Endothelial cell (in vitro differentiated cells): ENCODE measurements at regions not wholly inside any gene's neighbourhood (a gene's known extent, or its start where the extent isn't known, plus 50 kb on each side); places are given as distances from the start of the nearest gene placed in this dataset. TPM values are rescaled to one million over a fixed set of nuclear protein-coding genes. Genes with fewer than 3 reads are reported as not detected.

Source experiments
- DNase-seq: peaks from one replicate; pipeline ENCODE4 v3.0.0; 2021; ENCODE audit warnings: low spot score
- H3K27ac Mint-ChIP-seq: one replicate; pipeline ENCODE4 v1.8.0; 2021; ENCODE audit warnings: mixed read lengths, inconsistent platforms; ENCODE audit not compliant: unreplicated experiment
- H3K27me3 Mint-ChIP-seq: one replicate; pipeline ENCODE4 v1.8.0; 2021; ENCODE audit warnings: mild to moderate bottlenecking, moderate library complexity, mixed read lengths, inconsistent platforms; ENCODE audit not compliant: unreplicated experiment
- H3K36me3 Mint-ChIP-seq: one replicate; pipeline ENCODE4 v1.8.0; 2021; ENCODE audit warnings: mild to moderate bottlenecking, low read depth, mixed read lengths, inconsistent platforms; ENCODE audit not compliant: unreplicated experiment
- H3K4me1 Mint-ChIP-seq: one replicate; pipeline ENCODE4 v1.8.0; 2021; ENCODE audit warnings: mild to moderate bottlenecking, mixed read lengths, inconsistent platforms; ENCODE audit not compliant: unreplicated experiment
- H3K4me3 Mint-ChIP-seq: one replicate; pipeline ENCODE4 v1.8.0; 2021; ENCODE audit warnings: mild to moderate bottlenecking, mixed read lengths, inconsistent platforms; ENCODE audit not compliant: unreplicated experiment
- H3K9me3 Mint-ChIP-seq: one replicate; pipeline ENCODE4 v1.8.0; 2021; ENCODE audit warnings: mixed read lengths, inconsistent platforms; ENCODE audit not compliant: unreplicated experiment
- microRNA-seq: library from miRNA; unstranded; fragments of <30 nt; microRNA quantifications from one replicate; pipeline ENCODE4, GENCODE V29; 2020; ENCODE audit not compliant: unreplicated experiment
- TF ChIP-seq, protein P1 (sequence below): fragments of 200-600 bp; sonication (generic); IDR thresholded peaks from one replicate; pipeline ENCODE4 v1.5.0; 2021; ENCODE audit warnings: antibody characterized with exemption; ENCODE audit not compliant: unreplicated experiment

DNA sequence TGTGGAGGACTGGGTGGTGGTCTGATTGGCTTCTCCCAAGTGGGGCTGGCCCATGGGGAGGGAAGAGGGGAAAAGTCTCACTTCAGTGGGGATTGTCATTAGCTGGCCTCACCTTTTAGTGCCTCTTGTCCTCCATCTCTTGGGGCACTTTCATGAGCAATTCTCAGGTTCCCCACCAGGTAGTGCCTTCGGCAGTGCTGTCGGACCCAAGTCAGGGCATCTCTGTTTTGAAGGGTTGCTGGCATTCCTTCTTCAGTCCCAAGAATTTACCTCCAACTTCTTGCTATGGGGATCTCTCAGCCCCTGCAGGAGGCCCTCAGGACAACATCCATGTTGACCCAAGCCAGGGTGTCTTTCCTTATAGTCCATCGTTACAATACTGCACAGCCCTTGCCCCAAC is 54.7 kb upstream of the F3 start:
- Mint-ChIP-seq H3K4me1 (peaks cover 4% of the 10 kb centered on the region), H3K36me3 (no peaks in the 10 kb centered on the region), H3K27me3 (no peaks in the 10 kb centered on the region), H3K4me3 (no peak overlapping the region), H3K9me3 (no peaks in the 10 kb centered on the region), H3K27ac (no peak overlapping the region)
- no peak for DNase-seq
- TF ChIP-seq, protein P1, sequence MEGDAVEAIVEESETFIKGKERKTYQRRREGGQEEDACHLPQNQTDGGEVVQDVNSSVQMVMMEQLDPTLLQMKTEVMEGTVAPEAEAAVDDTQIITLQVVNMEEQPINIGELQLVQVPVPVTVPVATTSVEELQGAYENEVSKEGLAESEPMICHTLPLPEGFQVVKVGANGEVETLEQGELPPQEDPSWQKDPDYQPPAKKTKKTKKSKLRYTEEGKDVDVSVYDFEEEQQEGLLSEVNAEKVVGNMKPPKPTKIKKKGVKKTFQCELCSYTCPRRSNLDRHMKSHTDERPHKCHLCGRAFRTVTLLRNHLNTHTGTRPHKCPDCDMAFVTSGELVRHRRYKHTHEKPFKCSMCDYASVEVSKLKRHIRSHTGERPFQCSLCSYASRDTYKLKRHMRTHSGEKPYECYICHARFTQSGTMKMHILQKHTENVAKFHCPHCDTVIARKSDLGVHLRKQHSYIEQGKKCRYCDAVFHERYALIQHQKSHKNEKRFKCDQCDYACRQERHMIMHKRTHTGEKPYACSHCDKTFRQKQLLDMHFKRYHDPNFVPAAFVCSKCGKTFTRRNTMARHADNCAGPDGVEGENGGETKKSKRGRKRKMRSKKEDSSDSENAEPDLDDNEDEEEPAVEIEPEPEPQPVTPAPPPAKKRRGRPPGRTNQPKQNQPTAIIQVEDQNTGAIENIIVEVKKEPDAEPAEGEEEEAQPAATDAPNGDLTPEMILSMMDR: no peak

DNA sequence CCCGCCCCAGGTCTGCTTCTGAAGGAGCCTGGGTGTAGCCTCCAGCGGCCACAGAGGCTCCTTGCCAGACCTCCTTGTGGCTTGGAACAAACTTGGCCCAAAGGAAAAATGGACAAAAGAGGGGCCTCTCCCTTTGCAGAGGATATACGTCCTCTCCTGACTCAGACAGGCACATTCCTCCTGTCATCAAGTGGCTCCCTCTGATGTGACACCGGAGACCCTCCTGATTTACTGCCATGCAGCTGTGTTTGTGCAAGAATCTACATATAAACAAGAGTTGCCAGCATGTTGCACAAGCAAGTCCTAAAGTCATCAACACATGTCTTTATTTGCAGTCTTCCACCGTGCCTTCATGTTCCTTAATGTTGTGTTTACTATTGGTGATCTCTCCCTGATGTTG is 54.1 kb upstream of the F3 start:
- Mint-ChIP-seq H3K27me3 (no peaks in the 10 kb centered on the region), H3K36me3 (no peaks in the 10 kb centered on the region), H3K4me1 (peaks cover 4% of the 10 kb centered on the region), H3K4me3 (no peak overlapping the region), H3K27ac (no peak overlapping the region), H3K9me3 (no peaks in the 10 kb centered on the region)
- TF ChIP-seq, protein P1: no peak
- DNase-seq: no peak

DNA sequence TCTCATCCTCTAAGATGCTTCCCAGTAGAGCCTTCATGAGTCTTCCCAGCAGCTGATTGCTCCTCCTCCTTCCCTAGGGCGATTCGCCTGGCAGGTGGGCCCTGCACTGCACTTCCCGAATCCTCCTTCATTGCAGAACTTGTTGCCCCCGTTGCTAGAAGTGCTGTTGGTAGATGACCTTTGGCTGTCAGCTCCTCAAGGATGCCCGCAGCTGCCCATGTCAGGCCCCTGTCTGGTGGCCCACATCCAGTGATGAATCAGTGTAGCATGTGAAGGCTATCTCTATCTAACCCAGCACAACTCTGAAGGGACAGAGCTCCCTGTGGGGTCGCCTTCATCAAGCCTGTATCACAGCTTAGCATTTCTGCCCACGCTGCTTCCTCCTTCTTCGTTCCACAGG is 52.1 kb upstream of the F3 start:
- Mint-ChIP-seq H3K36me3 (no peaks in the 10 kb centered on the region), H3K27me3 (no peaks in the 10 kb centered on the region), H3K4me1 (peaks cover 4% of the 10 kb centered on the region), H3K9me3 (no peaks in the 10 kb centered on the region), H3K4me3 (no peak overlapping the region), H3K27ac (no peak overlapping the region)
- TF ChIP-seq, protein P1: no peak
- no peak for DNase-seq

DNA sequence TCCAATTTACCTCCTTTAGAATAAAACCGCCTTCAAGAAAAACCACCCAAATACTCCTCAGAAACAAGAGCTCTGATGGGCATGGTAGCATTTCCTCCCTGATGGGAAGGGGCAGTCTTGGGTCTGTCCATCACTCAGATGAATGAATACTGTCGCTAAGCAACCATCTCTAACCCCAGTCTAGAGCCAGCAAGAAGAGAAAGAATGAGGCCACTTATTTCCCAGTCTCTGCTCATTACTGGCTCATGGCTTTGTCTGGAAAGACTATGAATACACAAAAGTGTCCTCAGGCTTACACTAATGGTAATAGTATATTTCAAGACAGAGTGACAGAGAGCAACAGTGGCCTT is 51.0 kb upstream of the F3 start:
- Mint-ChIP-seq H3K9me3 (no peaks in the 10 kb centered on the region), H3K27me3 (no peaks in the 10 kb centered on the region), H3K36me3 (no peaks in the 10 kb centered on the region), H3K4me3 (no peak overlapping the region), H3K27ac (no peak overlapping the region), H3K4me1 (peaks cover 4% of the 10 kb centered on the region)
- TF ChIP-seq, protein P1: no peak
- no peak for DNase-seq

GRCh38 chr1:94591823-94592570 is 50.4 kb upstream of the F3 start:
- TF ChIP-seq, protein P1: no peak
- Mint-ChIP-seq H3K4me3 (no peak overlapping the region), H3K36me3 (no peaks in the 10 kb centered on the region), H3K9me3 (no peaks in the 10 kb centered on the region), H3K27ac (no peak overlapping the region), H3K27me3 (no peaks in the 10 kb centered on the region), H3K4me1 (peaks cover 4% of the 10 kb centered on the region)
- DNase-seq: no peak

Small RNA genes in the stretch of these regions (microRNA-seq; reads per million reads assigned to microRNA genes)
- not detected for gene MIR378G
